MM.1S (cell line): ENCODE measurements at regions not wholly inside any gene's neighbourhood (a gene's known extent, or its start where the extent isn't known, plus 50 kb on each side); places are given as distances from the start of the nearest gene placed in this dataset.

Experiments used
- DNase-seq: peaks from one replicate; pipeline ENCODE4 v3.0.0-alpha.2; 2015
- H2AFZ ChIP-seq: fragments of 300-600 bp; sonication (generic); 2 replicates; pipeline ENCODE4 v1.6.0; 2016; ENCODE audit warnings: antibody characterized with exemption, low read length
- H3F3A ChIP-seq: fragments of 300-600 bp; sonication (generic); 2 replicates; pipeline ENCODE4 v1.6.1; 2016; ENCODE audit warnings: mild to moderate bottlenecking, antibody characterized with exemption, low read length, moderate library complexity, mixed read lengths; ENCODE audit not compliant: insufficient read depth
- H3K27ac ChIP-seq: fragments of 300-600 bp; sonication (generic); 2 replicates; pipeline ENCODE4 v1.5.1; 2016; ENCODE audit warnings: mild to moderate bottlenecking, low read length
- H3K27me3 ChIP-seq: fragments of 300-600 bp; sonication (generic); replicated peaks from 2 replicates; pipeline ENCODE4 v1.6.0; 2016; ENCODE audit warnings: low read length; ENCODE audit not compliant: insufficient read depth
- H3K36me3 ChIP-seq: fragments of 300-600 bp; sonication (generic); replicated peaks from 2 replicates; pipeline ENCODE4 v1.6.1; 2016; ENCODE audit warnings: mild to moderate bottlenecking, low read length, mixed read lengths; ENCODE audit not compliant: insufficient read depth
- H3K4me1 ChIP-seq: fragments of 300-600 bp; sonication (generic); 2 replicates; pipeline ENCODE4 v1.6.1; 2016; ENCODE audit warnings: low read length, mixed read lengths
- H3K4me2 ChIP-seq: fragments of 300-600 bp; sonication (generic); 2 replicates; pipeline ENCODE4 v1.6.0; 2016; ENCODE audit warnings: low read depth, low read length
- H3K4me3 ChIP-seq: fragments of 300-600 bp; sonication (generic); 2 replicates; pipeline ENCODE4 v1.5.1; 2016; ENCODE audit warnings: low read length, mixed read lengths
- H3K79me2 ChIP-seq: fragments of 300-600 bp; sonication (generic); 2 replicates; pipeline ENCODE4 v1.6.1; 2016; ENCODE audit warnings: mixed run types, low read length, mixed read lengths
- H3K9ac ChIP-seq: fragments of 300-600 bp; sonication (generic); 2 replicates; pipeline ENCODE4 v1.6.1; 2016; ENCODE audit warnings: low read length, mixed read lengths
- H3K9me2 ChIP-seq: fragments of 300-600 bp; sonication (generic); replicated peaks from 2 replicates; pipeline ENCODE4 v1.6.1; 2016; ENCODE audit warnings: mild to moderate bottlenecking, low read length, mixed read lengths; ENCODE audit not compliant: insufficient read depth
- H3K9me3 ChIP-seq: fragments of 300-600 bp; sonication (generic); replicated peaks from 2 replicates; pipeline ENCODE4 v1.6.1; 2016; ENCODE audit warnings: mild to moderate bottlenecking, low read length, mixed read lengths; ENCODE audit not compliant: insufficient read depth
- H4K20me1 ChIP-seq: fragments of 300-600 bp; sonication (generic); 2 replicates; pipeline ENCODE4 v1.6.1; 2016; ENCODE audit warnings: mild to moderate bottlenecking, low read length, moderate library complexity, mixed read lengths; ENCODE audit not compliant: insufficient read depth
- EZH2 ChIP-seq: fragments of 300-600 bp; sonication (generic); optimal IDR thresholded peaks from 2 replicates; pipeline ENCODE3; 2017; ENCODE audit warnings: low read depth, mild to moderate bottlenecking, antibody characterized with exemption, low read length, mixed read lengths
- EZH2phosphoT487 ChIP-seq: fragments of 300-600 bp; sonication (generic); IDR thresholded peaks from 2 replicates; pipeline ENCODE4 v1.6.1; 2018; ENCODE audit warnings: antibody characterized with exemption, low read length
- TF ChIP-seq, protein P1 (sequence below): fragments of 300-600 bp; sonication (generic); IDR thresholded peaks from 2 replicates; pipeline ENCODE4 v1.5.1; 2016; ENCODE audit warnings: antibody characterized with exemption, low read length, mixed read lengths

DNA sequence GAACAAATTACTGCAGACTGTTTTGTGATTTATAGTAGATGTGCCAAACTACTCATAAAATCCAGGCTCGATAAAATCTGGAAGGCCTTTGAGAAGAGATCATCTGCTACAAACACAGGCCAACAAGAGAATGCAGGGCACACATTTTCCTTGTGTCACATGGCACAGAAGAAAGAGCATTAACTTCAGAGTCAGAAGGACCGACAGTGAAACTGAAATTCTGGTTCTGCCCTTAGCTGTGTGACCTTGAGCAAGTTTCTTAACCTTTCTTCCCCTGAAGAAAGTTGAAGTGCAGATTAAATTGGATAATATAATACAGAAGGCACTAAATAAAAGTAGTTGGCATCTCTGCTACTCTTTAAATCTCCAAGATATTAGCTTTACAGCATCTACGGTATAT, 338.4 kb upstream of the IRAK1BP1 start:
- no peak overlapping the region for H3K4me3 ChIP-seq
- 0 out of 2 replicates have a peak, but pooled peaks cover 5% of the 10 kb centered on the region for H3K4me1 ChIP-seq

DNA sequence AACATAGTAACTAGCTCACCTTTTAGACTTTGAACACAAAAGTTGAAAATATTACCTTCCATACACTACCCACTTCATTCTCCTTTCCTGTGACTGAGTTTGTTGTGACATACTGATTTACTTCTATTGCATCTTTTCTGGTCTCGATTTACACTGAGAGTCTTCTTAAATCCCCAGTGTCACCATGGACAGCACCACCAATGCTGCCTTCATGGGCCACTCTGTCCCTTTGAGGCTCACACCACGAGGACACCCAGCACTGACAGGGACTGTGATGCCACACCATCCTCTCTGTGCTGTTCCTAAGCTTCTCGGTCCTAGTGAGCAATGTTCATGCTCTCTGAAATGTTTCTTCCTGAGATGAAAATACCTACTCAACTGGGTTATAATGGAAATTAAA, 337.1 kb upstream of the IRAK1BP1 start:
- Histone ChIP-seq H4K20me1 (no peaks in the 10 kb centered on the region), H2AFZ (no peak overlapping the region), H3K9ac (no peak overlapping the region), H3K27me3 (no peaks in the 10 kb centered on the region), H3K9me2 (no peaks in the 10 kb centered on the region), H3K79me2 (no peaks in the 10 kb centered on the region), H3K27ac (no peak overlapping the region), H3K4me3 (no peak overlapping the region), H3K4me1 (0 out of 2 replicates have a peak, but pooled peaks cover 5% of the 10 kb centered on the region), H3K9me3 (no peaks in the 10 kb centered on the region), H3K4me2 (no peak overlapping the region), H3K36me3 (no peaks in the 10 kb centered on the region), H3F3A (no peaks in the 10 kb centered on the region)
- no peak for DNase-seq
- TF ChIP-seq EZH2 (no peak), EZH2phosphoT487 (no peak)
- TF ChIP-seq, protein P1, sequence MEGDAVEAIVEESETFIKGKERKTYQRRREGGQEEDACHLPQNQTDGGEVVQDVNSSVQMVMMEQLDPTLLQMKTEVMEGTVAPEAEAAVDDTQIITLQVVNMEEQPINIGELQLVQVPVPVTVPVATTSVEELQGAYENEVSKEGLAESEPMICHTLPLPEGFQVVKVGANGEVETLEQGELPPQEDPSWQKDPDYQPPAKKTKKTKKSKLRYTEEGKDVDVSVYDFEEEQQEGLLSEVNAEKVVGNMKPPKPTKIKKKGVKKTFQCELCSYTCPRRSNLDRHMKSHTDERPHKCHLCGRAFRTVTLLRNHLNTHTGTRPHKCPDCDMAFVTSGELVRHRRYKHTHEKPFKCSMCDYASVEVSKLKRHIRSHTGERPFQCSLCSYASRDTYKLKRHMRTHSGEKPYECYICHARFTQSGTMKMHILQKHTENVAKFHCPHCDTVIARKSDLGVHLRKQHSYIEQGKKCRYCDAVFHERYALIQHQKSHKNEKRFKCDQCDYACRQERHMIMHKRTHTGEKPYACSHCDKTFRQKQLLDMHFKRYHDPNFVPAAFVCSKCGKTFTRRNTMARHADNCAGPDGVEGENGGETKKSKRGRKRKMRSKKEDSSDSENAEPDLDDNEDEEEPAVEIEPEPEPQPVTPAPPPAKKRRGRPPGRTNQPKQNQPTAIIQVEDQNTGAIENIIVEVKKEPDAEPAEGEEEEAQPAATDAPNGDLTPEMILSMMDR, result no peak

More for the DNA sequence above, 338.4 kb upstream of the IRAK1BP1 start:
- Histone ChIP-seq H3K36me3 (no peaks in the 10 kb centered on the region), H3K9me3 (no peaks in the 10 kb centered on the region), H2AFZ (no peak overlapping the region), H3K9ac (no peak overlapping the region), H3K79me2 (no peaks in the 10 kb centered on the region), H3K4me2 (no peak overlapping the region; the same call in 1 of the 2 replicates), H3K27ac (no peak overlapping the region), H3K27me3 (no peaks in the 10 kb centered on the region), H4K20me1 (no peaks in the 10 kb centered on the region), H3F3A (no peaks in the 10 kb centered on the region), H3K9me2 (no peaks in the 10 kb centered on the region)
- no peak for TF ChIP-seq EZH2phosphoT487
- TF ChIP-seq, protein P1, result no peak
- no peak for TF ChIP-seq EZH2
- peak; percentile 64 for DNase-seq

DNA sequence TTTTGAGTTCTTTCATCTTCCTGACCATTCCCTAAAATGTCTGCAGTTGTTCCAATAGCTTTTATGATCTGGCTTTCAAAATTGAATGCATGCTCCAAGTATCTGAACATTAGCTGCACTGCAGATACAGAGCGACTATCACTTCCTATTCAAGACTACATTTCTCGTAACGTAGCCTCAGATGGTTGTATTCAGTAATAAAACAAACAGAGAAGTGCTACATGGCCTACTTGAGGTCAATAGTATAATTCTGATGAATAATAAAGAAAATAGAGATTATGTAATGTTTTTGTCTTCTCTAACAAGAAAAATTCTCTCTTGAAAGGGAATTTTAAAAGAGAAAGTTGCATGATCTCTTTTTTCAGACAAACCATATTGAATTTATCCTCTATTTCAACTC, 333.9 kb upstream of the IRAK1BP1 start:
- no peak overlapping the region for H3K9ac ChIP-seq
- no peak overlapping the region for H3K4me2 ChIP-seq
- H3K36me3 ChIP-seq, result no peaks in the 10 kb centered on the region
- H3F3A ChIP-seq, result no peaks in the 10 kb centered on the region
- DNase-seq, result no peak
- no peaks in the 10 kb centered on the region for H4K20me1 ChIP-seq
- H2AFZ ChIP-seq, result no peak overlapping the region
- H3K9me3 ChIP-seq, result no peaks in the 10 kb centered on the region
- H3K4me3 ChIP-seq, result no peak overlapping the region
- 0 out of 2 replicates have a peak, but pooled peaks cover 5% of the 10 kb centered on the region for H3K4me1 ChIP-seq
- no peak overlapping the region for H3K27ac ChIP-seq
- no peaks in the 10 kb centered on the region for H3K9me2 ChIP-seq
- TF ChIP-seq EZH2, result no peak
- TF ChIP-seq, protein P1, result no peak
- TF ChIP-seq EZH2phosphoT487, result no peak
- no peaks in the 10 kb centered on the region for H3K27me3 ChIP-seq
- no peaks in the 10 kb centered on the region for H3K79me2 ChIP-seq
